ENCODE measurements at regions not wholly inside any gene's neighbourhood (a gene's known extent, or its start where the extent isn't known, plus 50 kb on each side); places are given as distances from the start of the nearest gene placed in this dataset.

GRCh38 chr6:133671376-133671775 is 217.5 kb upstream of the TCF21 start:
- no peak overlapping the region for H3K27ac ChIP-seq (ENCODE audit: low read length)
- no peak overlapping the region for H2AFZ ChIP-seq (ENCODE audit: low read depth, low read length)
- no peak for TF ChIP-seq CTCF (IDR thresholded peaks at IDR 0.05; ENCODE audit: borderline replicate concordance, extremely low read depth, low read length, poor library complexity, severe bottlenecking)
- no peak overlapping the region for H3K4me2 ChIP-seq (ENCODE audit: insufficient read depth, low read length)
- DNase-seq (no peak), ATAC-seq (ENCODE audit: insufficient read depth, low read depth) (no peak)
- H3K36me3 ChIP-seq (ENCODE audit: insufficient read depth, low read length) = no peaks in the 10 kb centered on the region
- no peaks in the 10 kb centered on the region for H3K9me3 ChIP-seq (ENCODE audit: insufficient read depth, low read length, severe bottlenecking)
- H3K4me3 ChIP-seq (ENCODE audit: low read depth in 1 of 2, low read length in 2 of 2) = no peak overlapping the region
- no peaks in the 10 kb centered on the region for H3K27me3 ChIP-seq (ENCODE audit: insufficient read depth, low read length, poor library complexity)
- no peak overlapping the region for H3K9ac ChIP-seq (ENCODE audit: low read depth, low read length)
- H3K79me2 ChIP-seq (ENCODE audit: insufficient read depth, low read length) = no peaks in the 10 kb centered on the region
- no peaks in the 10 kb centered on the region for H4K20me1 ChIP-seq (ENCODE audit: insufficient read depth, low read length)
- H3K4me1 ChIP-seq (ENCODE audit: insufficient read depth, low read length) = no peaks in the 10 kb centered on the region

DNA sequence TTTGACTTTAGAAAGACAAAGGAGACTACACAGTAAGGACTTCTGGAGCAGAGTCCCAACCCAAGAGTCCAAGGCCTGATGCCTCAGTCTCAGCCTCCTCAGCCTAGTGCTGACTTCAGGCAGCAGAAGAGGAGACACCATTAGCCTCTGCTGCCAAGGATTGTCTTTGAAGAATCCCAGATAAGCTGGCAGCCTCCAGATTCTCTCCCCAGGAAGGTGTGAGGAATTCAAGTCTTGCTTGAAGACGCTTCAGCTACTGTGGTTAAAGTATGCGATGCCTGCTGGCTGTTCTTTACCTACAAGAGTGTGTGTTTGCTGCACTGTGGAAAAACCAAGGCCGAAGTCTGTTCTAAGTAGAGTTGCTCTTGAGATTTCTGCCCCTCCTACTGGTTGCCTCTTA is 215.9 kb upstream of the TCF21 start:
- no peaks in the 10 kb centered on the region for H3K4me1 ChIP-seq (ENCODE audit: insufficient read depth, low read length)
- H3K4me3 ChIP-seq (ENCODE audit: low read depth in 1 of 2, low read length in 2 of 2) = no peak overlapping the region
- TF ChIP-seq CTCF (IDR thresholded peaks at IDR 0.05; ENCODE audit: borderline replicate concordance, extremely low read depth, low read length, poor library complexity, severe bottlenecking) = no peak
- no peak for TF ChIP-seq EZH2 (IDR thresholded peaks at IDR 0.05; ENCODE audit: borderline replicate concordance, low read depth, low read length, severe bottlenecking)
- no peaks in the 10 kb centered on the region for H4K20me1 ChIP-seq (ENCODE audit: insufficient read depth, low read length)
- no peak overlapping the region for H3K4me2 ChIP-seq (ENCODE audit: insufficient read depth, low read length)
- H3K27ac ChIP-seq (ENCODE audit: low read length) = no peak overlapping the region
- ATAC-seq (ENCODE audit: insufficient read depth, low read depth) (no peak), DNase-seq (no peak)
- H3K27me3 ChIP-seq (ENCODE audit: insufficient read depth, low read length, poor library complexity) = no peaks in the 10 kb centered on the region
- H3K9ac ChIP-seq (ENCODE audit: low read depth, low read length) = no peak overlapping the region
- H3K36me3 ChIP-seq (ENCODE audit: insufficient read depth, low read length) = no peaks in the 10 kb centered on the region
- H3K79me2 ChIP-seq (ENCODE audit: insufficient read depth, low read length) = no peaks in the 10 kb centered on the region
- H3K9me3 ChIP-seq (ENCODE audit: insufficient read depth, low read length, severe bottlenecking) = no peaks in the 10 kb centered on the region
- H2AFZ ChIP-seq (ENCODE audit: low read depth, low read length) = no peak overlapping the region

GRCh38 chr6:133674661-133675060 is 214.3 kb upstream of the TCF21 start:
- Histone ChIP-seq H3K79me2 (ENCODE audit: insufficient read depth, low read length) (no peaks in the 10 kb centered on the region), H3K9ac (ENCODE audit: low read depth, low read length) (no peak overlapping the region), H3K9me3 (ENCODE audit: insufficient read depth, low read length, severe bottlenecking) (no peaks in the 10 kb centered on the region), H2AFZ (ENCODE audit: low read depth, low read length) (no peak overlapping the region), H3K4me1 (ENCODE audit: insufficient read depth, low read length) (no peaks in the 10 kb centered on the region), H3K27me3 (ENCODE audit: insufficient read depth, low read length, poor library complexity) (no peaks in the 10 kb centered on the region), H3K4me2 (ENCODE audit: insufficient read depth, low read length) (no peak overlapping the region), H4K20me1 (ENCODE audit: insufficient read depth, low read length) (no peaks in the 10 kb centered on the region), H3K27ac (ENCODE audit: low read length) (no peak overlapping the region), H3K36me3 (ENCODE audit: insufficient read depth, low read length) (no peaks in the 10 kb centered on the region), H3K4me3 (ENCODE audit: low read depth in 1 of 2, low read length in 2 of 2) (no peak overlapping the region)
- no peak for TF ChIP-seq CTCF (IDR thresholded peaks at IDR 0.05; ENCODE audit: borderline replicate concordance, extremely low read depth, low read length, poor library complexity, severe bottlenecking)
- no peak for TF ChIP-seq EZH2 (IDR thresholded peaks at IDR 0.05; ENCODE audit: borderline replicate concordance, low read depth, low read length, severe bottlenecking)
- DNase-seq (no peak), ATAC-seq (ENCODE audit: insufficient read depth, low read depth) (no peak)

GRCh38 chr6:133680994-133681393 is 207.9 kb upstream of the TCF21 start:
- Histone ChIP-seq H3K79me2 (ENCODE audit: insufficient read depth, low read length) (no peaks in the 10 kb centered on the region), H2AFZ (ENCODE audit: low read depth, low read length) (no peak overlapping the region), H3K36me3 (ENCODE audit: insufficient read depth, low read length) (no peaks in the 10 kb centered on the region), H3K4me1 (ENCODE audit: insufficient read depth, low read length) (no peaks in the 10 kb centered on the region), H3K9ac (ENCODE audit: low read depth, low read length) (no peak overlapping the region), H3K27me3 (ENCODE audit: insufficient read depth, low read length, poor library complexity) (peaks cover 5% of the 10 kb centered on the region), H3K27ac (ENCODE audit: low read length) (no peak overlapping the region), H4K20me1 (ENCODE audit: insufficient read depth, low read length) (no peaks in the 10 kb centered on the region), H3K9me3 (ENCODE audit: insufficient read depth, low read length, severe bottlenecking) (no peaks in the 10 kb centered on the region), H3K4me2 (ENCODE audit: insufficient read depth, low read length) (no peak overlapping the region), H3K4me3 (ENCODE audit: low read depth in 1 of 2, low read length in 2 of 2) (no peak overlapping the region)
- TF ChIP-seq CTCF (IDR thresholded peaks at IDR 0.05; ENCODE audit: borderline replicate concordance, extremely low read depth, low read length, poor library complexity, severe bottlenecking) (no peak), EZH2 (IDR thresholded peaks at IDR 0.05; ENCODE audit: borderline replicate concordance, low read depth, low read length, severe bottlenecking) (no peak)
- ATAC-seq (ENCODE audit: insufficient read depth, low read depth) (no peak), DNase-seq (no peak)

Measured in DND-41 (cell line).